AG10803 (cell line): ENCODE measurements at regions not wholly inside any gene's neighbourhood (a gene's known extent, or its start where the extent isn't known, plus 50 kb on each side); places are given as distances from the start of the nearest gene placed in this dataset.

Experiments used
- DNase-seq: peaks from one replicate; pipeline ENCODE4 v3.0.0; 2010; ENCODE audit warnings: low read depth
- H3K4me3 ChIP-seq: 2 replicates; pipeline ENCODE4 v1.5.1; 2011; ENCODE audit warnings: mild to moderate bottlenecking, low read length, control low read depth
- CTCF ChIP-seq: conservative IDR thresholded peaks from 2 replicates; pipeline ENCODE4 v1.5.1; 2011; ENCODE audit warnings: mild to moderate bottlenecking, low read length, control low read depth, inconsistent platforms

GRCh38 chr3:45319231-45319995 lies 69.0 kb upstream of the LARS2 start:
- DNase-seq, result no peak
- no peak overlapping the region for H3K4me3 ChIP-seq
- TF ChIP-seq CTCF, result no peak

GRCh38 chr3:45319996-45320305 lies 68.4 kb upstream of the LARS2 start:
- no peak overlapping the region for H3K4me3 ChIP-seq
- TF ChIP-seq CTCF, result no peak
- DNase-seq, result no peak

GRCh38 chr3:45320986-45321385 lies 67.4 kb upstream of the LARS2 start:
- no peak for DNase-seq
- TF ChIP-seq CTCF, result no peak
- no peak overlapping the region for H3K4me3 ChIP-seq

GRCh38 chr3:45321607-45322391 lies 66.6 kb upstream of the LARS2 start:
- no peak overlapping the region for H3K4me3 ChIP-seq
- no peak for DNase-seq
- no peak for TF ChIP-seq CTCF

GRCh38 chr3:45322616-45323015 lies 65.8 kb upstream of the LARS2 start:
- no peak for DNase-seq
- TF ChIP-seq CTCF, result no peak
- no peak overlapping the region for H3K4me3 ChIP-seq

- no peak overlapping the region for H3K4me3 ChIP-seq
- DNase-seq, result no peak
- no peak for TF ChIP-seq CTCF
Observed at GRCh38 chr3:45325676-45326075, 62.7 kb upstream of the LARS2 start.

GRCh38 chr3:45329761-45330305 lies 58.5 kb upstream of the LARS2 start:
- no peak overlapping the region for H3K4me3 ChIP-seq
- no peak for DNase-seq
- no peak for TF ChIP-seq CTCF
